Trophoblast cell (in vitro differentiated cells and primary cell): ENCODE measurements at regions not wholly inside any gene's neighbourhood (a gene's known extent, or its start where the extent isn't known, plus 50 kb on each side); places are given as distances from the start of the nearest gene placed in this dataset.

Experiments
- DNase-seq, 2 donors: peaks; one replicate each; pipeline ENCODE4 v3.0.0-alpha.2; 2016
- H2AFZ ChIP-seq: 2 replicates; pipeline ENCODE4 v1.6.1; 2013; ENCODE audit warnings: low read length, moderate library complexity, mild to moderate bottlenecking; ENCODE audit not compliant: insufficient read depth, poor library complexity
- H2AK5ac ChIP-seq: 2 replicates; pipeline ENCODE4 v1.6.1; 2013; ENCODE audit warnings: mild to moderate bottlenecking, low read length
- H2BK120ac ChIP-seq: 2 replicates; pipeline ENCODE4 v1.6.1; 2013; ENCODE audit warnings: low read length, mild to moderate bottlenecking, moderate library complexity; ENCODE audit not compliant: insufficient read depth, poor library complexity
- H2BK12ac ChIP-seq: 2 replicates; pipeline ENCODE4 v1.6.1; 2013; ENCODE audit warnings: mild to moderate bottlenecking, low read length, moderate library complexity
- H2BK5ac ChIP-seq: 2 replicates; pipeline ENCODE4 v1.6.1; 2013; ENCODE audit warnings: low read length, low read depth, moderate library complexity, mild to moderate bottlenecking; ENCODE audit not compliant: poor library complexity
- H3K14ac ChIP-seq: 2 replicates; pipeline ENCODE4 v1.6.1; 2013; ENCODE audit warnings: mild to moderate bottlenecking, low read length
- H3K18ac ChIP-seq: 2 replicates; pipeline ENCODE4 v1.6.1; 2013; ENCODE audit warnings: mild to moderate bottlenecking, low read length
- H3K23ac ChIP-seq: 2 replicates; pipeline ENCODE4 v1.6.1; 2013; ENCODE audit warnings: low read length
- H3K27ac ChIP-seq: 2 replicates; pipeline ENCODE4 v1.5.1; 2013; ENCODE audit warnings: low read depth, mild to moderate bottlenecking, inconsistent platforms, low read length, moderate library complexity
- H3K27me3 ChIP-seq: 2 replicates; pipeline ENCODE4 v1.6.1; 2013; ENCODE audit warnings: inconsistent platforms, mild to moderate bottlenecking, low read length, moderate library complexity; ENCODE audit not compliant: insufficient read depth
- H3K36me3 ChIP-seq, 2 experiments: 1 replicate in 1 of 2; 2 replicates in 1 of 2; pipeline ENCODE4 v1.6.1; 2013; ENCODE audit warnings: low read length in 2 of 2, mild to moderate bottlenecking in 2 of 2, moderate library complexity in 1 of 2; ENCODE audit not compliant: insufficient read depth in 2 of 2, control insufficient read depth in 1 of 2
- H3K4ac ChIP-seq: 2 replicates; pipeline ENCODE4 v1.6.1; 2013; ENCODE audit warnings: low read depth, mild to moderate bottlenecking, low read length, moderate library complexity
- H3K4me1 ChIP-seq, 2 experiments: 1 replicate in 1 of 2; 2 replicates in 1 of 2; pipeline ENCODE4 v1.6.1; 2013; ENCODE audit warnings: low read length in 2 of 2, mild to moderate bottlenecking in 2 of 2, moderate library complexity in 1 of 2; ENCODE audit not compliant: insufficient read depth in 2 of 2, control insufficient read depth in 1 of 2
- H3K4me2 ChIP-seq: 2 replicates; pipeline ENCODE4 v1.6.1; 2013; ENCODE audit warnings: inconsistent platforms, mild to moderate bottlenecking, low read length, moderate library complexity
- H3K4me3 ChIP-seq: 2 replicates; pipeline ENCODE4 v1.5.1; 2013; ENCODE audit warnings: mild to moderate bottlenecking, low read depth, low read length, inconsistent platforms
- H3K79me1 ChIP-seq: one replicate; pipeline ENCODE4 v1.6.1; 2013; ENCODE audit warnings: low read length
- H3K79me2 ChIP-seq: 2 replicates; pipeline ENCODE4 v1.6.1; 2013; ENCODE audit warnings: low read length, mild to moderate bottlenecking; ENCODE audit not compliant: control insufficient read depth, insufficient read depth, poor library complexity
- H3K9ac ChIP-seq: 2 replicates; pipeline ENCODE4 v1.6.1; 2013; ENCODE audit warnings: mild to moderate bottlenecking, low read length
- H3K9me3 ChIP-seq: 2 replicates; pipeline ENCODE4 v1.6.1; 2013; ENCODE audit warnings: low read depth, mild to moderate bottlenecking, control low read depth, inconsistent platforms, low read length; ENCODE audit not compliant: insufficient read depth
- H4K12ac ChIP-seq: 2 replicates; pipeline ENCODE4 v1.6.1; 2013; ENCODE audit warnings: low read depth, mild to moderate bottlenecking, low read length, moderate library complexity
- H4K8ac ChIP-seq: 2 replicates; pipeline ENCODE4 v1.6.1; 2013; ENCODE audit warnings: low read depth, mild to moderate bottlenecking, low read length, moderate library complexity
- H4K91ac ChIP-seq: one replicate; pipeline ENCODE4 v1.6.1; 2013; ENCODE audit warnings: low read depth, mild to moderate bottlenecking, low read length, moderate library complexity
- WGBS: extraction: QIAGEN DNeasy Blood & Tissue Kit; methylation state at CpG from one replicate; pipeline ENCODE4 v1.1.7; 2013; ENCODE audit warnings: missing lambda C conversion rate; ENCODE audit not compliant: insufficient read length, insufficient coverage; ENCODE audit errors: extremely low coverage; 5-methylcytosine and 5-hydroxymethylcytosine counted together

DNA sequence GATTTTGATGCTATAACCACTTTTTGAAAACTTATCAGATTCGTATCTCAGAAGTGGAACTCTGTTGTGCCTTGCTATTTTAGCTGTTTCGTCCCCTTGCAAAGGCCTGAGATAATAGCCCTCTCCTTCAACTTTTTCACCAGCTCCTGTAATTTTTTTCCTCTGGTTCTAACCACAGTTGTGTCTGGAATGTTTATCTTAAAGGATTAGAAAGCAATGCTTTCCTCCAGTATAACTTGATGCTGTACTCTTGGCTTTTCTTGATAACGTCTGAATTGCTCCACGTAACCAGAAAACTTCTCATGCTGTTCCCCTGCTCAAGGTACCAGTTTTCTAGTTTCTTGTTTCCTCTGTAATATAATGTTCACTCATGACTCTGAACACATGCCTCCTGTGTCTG lies 209.4 kb downstream of the DTWD2 start:
- Histone ChIP-seq H2AFZ (no peak overlapping the region), H3K27me3 (no peaks in the 10 kb centered on the region), H4K8ac (no peak overlapping the region), H3K4me1 (no peaks in the 10 kb centered on the region), H3K9me3 (no peaks in the 10 kb centered on the region), H2BK120ac (no peak overlapping the region), H3K14ac (no peak overlapping the region), H3K4me2 (no peak overlapping the region), H2AK5ac (no peak overlapping the region), H3K79me2 (no peaks in the 10 kb centered on the region), H3K36me3 (no peaks in the 10 kb centered on the region), H3K23ac (no peak overlapping the region), H4K91ac (no peak overlapping the region), H3K79me1 (no peaks in the 10 kb centered on the region), H3K4me3 (no peak overlapping the region), H3K4ac (no peak overlapping the region), H3K27ac (no peak overlapping the region), H2BK5ac (no peak overlapping the region), H2BK12ac (no peak overlapping the region), H3K9ac (no peak overlapping the region), H3K18ac (no peak overlapping the region), H4K12ac (no peak overlapping the region)
- DNase-seq, result no peak
- WGBS, result no CpG with 5 or more reads among the region's 4 CpGs

DNA sequence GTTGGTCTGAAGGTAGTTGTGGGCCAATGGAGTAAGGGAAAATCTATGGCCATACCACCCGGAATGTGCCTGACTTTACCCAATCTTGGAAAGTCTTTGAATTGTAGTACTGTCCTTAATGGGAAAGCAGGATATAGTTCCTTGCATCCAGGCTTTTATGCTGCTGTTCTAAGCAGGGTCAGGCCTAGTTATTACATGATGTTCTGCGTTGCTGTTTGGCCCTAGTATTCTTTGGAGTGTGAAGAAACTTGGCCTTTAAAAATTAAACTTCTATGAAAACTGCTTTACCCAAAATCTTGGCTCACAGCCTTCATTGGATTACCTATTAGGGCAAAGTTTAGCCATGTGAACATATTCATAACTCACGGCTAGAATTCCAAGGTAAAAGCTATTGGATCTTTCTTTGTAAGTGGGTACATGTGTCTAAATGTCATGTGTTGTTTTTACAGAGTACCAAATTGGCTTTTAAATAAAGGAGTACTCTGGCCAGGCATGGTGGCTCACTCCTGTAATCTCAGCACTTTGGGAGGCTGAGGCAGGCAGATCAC lies 211.1 kb downstream of the DTWD2 start:
- no CpG with 5 or more reads among the region's 3 CpGs for WGBS
- Histone ChIP-seq H3K79me2 (no peaks in the 10 kb centered on the region), H2BK12ac (no peak overlapping the region)

DNA sequence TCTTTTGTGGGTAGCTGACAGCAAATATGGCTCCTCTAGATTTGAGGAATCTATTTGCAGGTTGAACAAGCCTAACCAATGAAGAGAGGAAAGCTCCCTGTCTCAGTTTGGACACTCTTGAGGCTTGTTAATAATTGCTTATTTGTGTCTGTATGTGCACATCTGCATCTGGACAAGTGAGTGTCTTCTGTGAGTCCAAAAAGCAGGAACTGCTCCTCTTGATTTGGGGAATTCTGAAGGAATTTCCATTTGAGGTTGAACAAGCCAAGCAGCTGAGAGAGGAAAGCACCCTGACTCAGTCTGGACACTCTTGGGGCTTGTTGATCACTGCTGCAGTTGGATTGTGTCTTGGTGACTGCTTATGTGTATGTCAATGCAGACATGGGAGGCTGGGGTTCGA lies 211.6 kb downstream of the DTWD2 start:
- no peaks in the 10 kb centered on the region for H3K79me1 ChIP-seq
- H3K27me3 ChIP-seq, result no peaks in the 10 kb centered on the region
- H3K4me3 ChIP-seq, result no peak overlapping the region
- H3K27ac ChIP-seq, result no peak overlapping the region
- H4K8ac ChIP-seq, result no peak overlapping the region
- H3K23ac ChIP-seq, result no peak overlapping the region
- no CpG with 5 or more reads among the region's 1 CpG for WGBS
- no peak overlapping the region for H2BK120ac ChIP-seq
- no peak overlapping the region for H2BK5ac ChIP-seq
- H3K4ac ChIP-seq, result no peak overlapping the region
- no peak overlapping the region for H2BK12ac ChIP-seq
- H3K4me1 ChIP-seq, result no peaks in the 10 kb centered on the region
- H4K12ac ChIP-seq, result no peak overlapping the region
- H2AK5ac ChIP-seq, result no peak overlapping the region
- H3K9me3 ChIP-seq, result no peaks in the 10 kb centered on the region
- DNase-seq, result no peak
- no peaks in the 10 kb centered on the region for H3K36me3 ChIP-seq
- no peak overlapping the region for H3K9ac ChIP-seq
- no peak overlapping the region for H3K4me2 ChIP-seq
- no peak overlapping the region for H4K91ac ChIP-seq
- no peak overlapping the region for H3K14ac ChIP-seq
- H3K18ac ChIP-seq, result no peak overlapping the region
- H3K79me2 ChIP-seq, result no peaks in the 10 kb centered on the region
- no peak overlapping the region for H2AFZ ChIP-seq

More for the DNA sequence above, 211.1 kb downstream of the DTWD2 start:
- no peak overlapping the region for H2AK5ac ChIP-seq
- H3K4ac ChIP-seq, result no peak overlapping the region
- no peaks in the 10 kb centered on the region for H3K27me3 ChIP-seq
- no peak overlapping the region for H2BK5ac ChIP-seq
- no peak overlapping the region for H3K18ac ChIP-seq
- no peaks in the 10 kb centered on the region for H3K9me3 ChIP-seq
- H3K4me2 ChIP-seq, result no peak overlapping the region
- H2AFZ ChIP-seq, result no peak overlapping the region
- no peak overlapping the region for H2BK120ac ChIP-seq
- H3K14ac ChIP-seq, result no peak overlapping the region
- H3K79me1 ChIP-seq, result no peaks in the 10 kb centered on the region
- no peak overlapping the region for H4K12ac ChIP-seq
- H3K23ac ChIP-seq, result no peak overlapping the region
- no peaks in the 10 kb centered on the region for H3K36me3 ChIP-seq
- H3K27ac ChIP-seq, result no peak overlapping the region
- no peak overlapping the region for H3K4me3 ChIP-seq
- no peak for DNase-seq
- H3K4me1 ChIP-seq, result no peaks in the 10 kb centered on the region
- H3K9ac ChIP-seq, result no peak overlapping the region
- H4K91ac ChIP-seq, result no peak overlapping the region
- H4K8ac ChIP-seq, result no peak overlapping the region

DNA sequence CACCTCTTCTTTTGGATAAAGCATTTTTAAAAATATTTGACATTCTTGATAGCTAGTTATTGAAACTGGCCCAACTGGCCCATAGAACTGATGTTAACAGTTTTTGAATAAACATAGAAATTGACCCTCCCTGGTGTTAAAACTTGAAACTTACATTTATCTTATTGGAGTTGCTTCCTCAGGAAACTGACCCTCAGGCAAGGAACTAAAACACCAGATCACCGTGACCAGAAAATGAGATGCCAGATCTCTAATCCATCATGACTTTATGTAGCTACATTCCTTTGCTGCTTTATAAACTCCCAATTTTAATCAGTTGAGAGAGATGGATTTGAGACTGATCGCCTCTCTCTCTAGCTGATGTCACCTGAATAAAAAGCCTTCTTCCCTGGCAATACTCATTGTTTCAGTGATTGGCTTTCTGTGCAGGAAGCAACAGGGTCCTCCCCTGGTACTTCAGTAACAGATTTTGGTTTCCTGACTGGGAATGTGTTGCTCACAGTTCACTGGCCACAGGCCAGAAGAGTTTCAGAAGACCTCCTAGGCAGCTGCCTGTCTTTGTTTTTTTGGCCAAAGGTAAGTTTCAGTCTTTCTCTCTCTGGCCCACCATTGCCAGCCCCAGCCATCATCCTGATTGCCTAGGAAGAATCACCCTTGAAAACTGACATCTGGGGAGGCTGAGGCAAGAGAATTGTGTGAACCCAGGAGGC lies 212.4 kb downstream of the DTWD2 start:
- no peak overlapping the region for H2AFZ ChIP-seq
- H3K27me3 ChIP-seq, result no peaks in the 10 kb centered on the region
- no peak overlapping the region for H3K4ac ChIP-seq
- H3K27ac ChIP-seq, result no peak overlapping the region
- no peaks in the 10 kb centered on the region for H3K9me3 ChIP-seq
- no CpG with 5 or more reads among the region's 2 CpGs for WGBS
- no peak overlapping the region for H4K91ac ChIP-seq
- no peaks in the 10 kb centered on the region for H3K4me1 ChIP-seq
- no peak overlapping the region for H3K18ac ChIP-seq
- no peak overlapping the region for H4K8ac ChIP-seq
- H3K23ac ChIP-seq, result no peak overlapping the region
- H2BK12ac ChIP-seq, result no peak overlapping the region
- H3K36me3 ChIP-seq, result no peaks in the 10 kb centered on the region
- H3K9ac ChIP-seq, result no peak overlapping the region
- no peak for DNase-seq
- no peak overlapping the region for H2BK120ac ChIP-seq
- no peaks in the 10 kb centered on the region for H3K79me2 ChIP-seq
- no peak overlapping the region for H2BK5ac ChIP-seq
- no peak overlapping the region for H3K14ac ChIP-seq
- H3K79me1 ChIP-seq, result no peaks in the 10 kb centered on the region
- no peak overlapping the region for H3K4me2 ChIP-seq
- no peak overlapping the region for H3K4me3 ChIP-seq
- no peak overlapping the region for H2AK5ac ChIP-seq
- H4K12ac ChIP-seq, result no peak overlapping the region
